Activated naive CD8-positive, alpha-beta T cell treated with anti-CD3 and anti-CD28 coated beads for 36 hours (primary cell): ENCODE measurements at regions not wholly inside any gene's neighbourhood (a gene's known extent, or its start where the extent isn't known, plus 50 kb on each side); places are given as distances from the start of the nearest gene placed in this dataset.

Experiments used
- DNase-seq: peaks from one replicate; pipeline ENCODE4 v3.0.0; 2021
- H3K27ac Mint-ChIP-seq: one replicate; pipeline ENCODE4 v1.8.0; 2022; ENCODE audit warnings: mild to moderate bottlenecking, moderate library complexity, mixed read lengths
- H3K27me3 Mint-ChIP-seq: one replicate; pipeline ENCODE4 v1.8.0; 2022; ENCODE audit warnings: mild to moderate bottlenecking, mixed read lengths
- H3K36me3 Mint-ChIP-seq: one replicate; pipeline ENCODE4 v1.8.0; 2021; ENCODE audit warnings: mild to moderate bottlenecking, mixed read lengths
- H3K4me1 Mint-ChIP-seq: one replicate; pipeline ENCODE4 v1.8.0; 2021; ENCODE audit warnings: mixed read lengths
- H3K4me3 Mint-ChIP-seq: one replicate; pipeline ENCODE4 v1.8.0; 2022; ENCODE audit warnings: mild to moderate bottlenecking, moderate library complexity, mixed read lengths
- H3K9me3 Mint-ChIP-seq: one replicate; pipeline ENCODE4 v1.8.0; 2022; ENCODE audit warnings: mixed read lengths

- H3K27me3 Mint-ChIP-seq: peaks cover 5% of the 10 kb centered on the region
- no peaks in the 10 kb centered on the region for H3K9me3 Mint-ChIP-seq
- H3K4me1 Mint-ChIP-seq: no peaks in the 10 kb centered on the region
- no peaks in the 10 kb centered on the region for H3K36me3 Mint-ChIP-seq
- no peak overlapping the region for H3K27ac Mint-ChIP-seq
- no peak overlapping the region for H3K4me3 Mint-ChIP-seq
- no peak for DNase-seq
Measured at GRCh38 chr11:119875841-119876600, 147.0 kb upstream of the NECTIN1 start.

GRCh38 chr11:119874660-119875238 lies 145.7 kb upstream of the NECTIN1 start:
- Mint-ChIP-seq H3K4me1 (no peaks in the 10 kb centered on the region), H3K36me3 (no peaks in the 10 kb centered on the region), H3K27me3 (peaks cover 5% of the 10 kb centered on the region), H3K4me3 (no peak overlapping the region), H3K27ac (no peak overlapping the region), H3K9me3 (no peaks in the 10 kb centered on the region)
- no peak for DNase-seq

- H3K27ac Mint-ChIP-seq: no peak overlapping the region
- no peak overlapping the region for H3K4me3 Mint-ChIP-seq
- H3K27me3 Mint-ChIP-seq: peaks cover 5% of the 10 kb centered on the region
- no peaks in the 10 kb centered on the region for H3K4me1 Mint-ChIP-seq
- no peaks in the 10 kb centered on the region for H3K9me3 Mint-ChIP-seq
- DNase-seq: no peak
- no peaks in the 10 kb centered on the region for H3K36me3 Mint-ChIP-seq
Measured at GRCh38 chr11:119873761-119874421, 144.9 kb upstream of the NECTIN1 start.

- Mint-ChIP-seq H3K9me3 (no peaks in the 10 kb centered on the region), H3K36me3 (no peaks in the 10 kb centered on the region), H3K27me3 (peaks cover 10% of the 10 kb centered on the region), H3K27ac (no peak overlapping the region), H3K4me3 (no peak overlapping the region), H3K4me1 (no peaks in the 10 kb centered on the region)
- DNase-seq: no peak
Measured at GRCh38 chr11:119872611-119873310, 143.8 kb upstream of the NECTIN1 start.

GRCh38 chr11:119865661-119866156 lies 136.7 kb upstream of the NECTIN1 start:
- no peaks in the 10 kb centered on the region for H3K36me3 Mint-ChIP-seq
- H3K4me1 Mint-ChIP-seq: no peaks in the 10 kb centered on the region
- no peaks in the 10 kb centered on the region for H3K9me3 Mint-ChIP-seq

GRCh38 chr11:119864836-119865235 lies 135.8 kb upstream of the NECTIN1 start:
- no peak for DNase-seq
- Mint-ChIP-seq H3K27ac (no peak overlapping the region), H3K36me3 (no peaks in the 10 kb centered on the region)

More at GRCh38 chr11:119865661-119866156, 136.7 kb upstream of the NECTIN1 start:
- Mint-ChIP-seq H3K4me3 (no peak overlapping the region), H3K27me3 (peaks cover 18% of the 10 kb centered on the region), H3K27ac (no peak overlapping the region)
- DNase-seq: no peak

GRCh38 chr11:119863851-119864601 lies 135.0 kb upstream of the NECTIN1 start:
- Mint-ChIP-seq H3K36me3 (no peaks in the 10 kb centered on the region), H3K27ac (no peak overlapping the region), H3K9me3 (no peaks in the 10 kb centered on the region), H3K27me3 (peaks cover 18% of the 10 kb centered on the region), H3K4me1 (no peaks in the 10 kb centered on the region), H3K4me3 (no peak overlapping the region)
- DNase-seq: no peak

More at GRCh38 chr11:119864836-119865235, 135.8 kb upstream of the NECTIN1 start:
- no peaks in the 10 kb centered on the region for H3K4me1 Mint-ChIP-seq
- peaks cover 18% of the 10 kb centered on the region for H3K27me3 Mint-ChIP-seq
- H3K4me3 Mint-ChIP-seq: no peak overlapping the region
- no peaks in the 10 kb centered on the region for H3K9me3 Mint-ChIP-seq

- H3K27ac Mint-ChIP-seq: no peak overlapping the region
- no peak for DNase-seq
- H3K36me3 Mint-ChIP-seq: no peaks in the 10 kb centered on the region
- H3K27me3 Mint-ChIP-seq: peaks cover 19% of the 10 kb centered on the region
- H3K4me1 Mint-ChIP-seq: no peaks in the 10 kb centered on the region
- H3K9me3 Mint-ChIP-seq: no peaks in the 10 kb centered on the region
- no peak overlapping the region for H3K4me3 Mint-ChIP-seq
Measured at GRCh38 chr11:119863236-119863635, 134.2 kb upstream of the NECTIN1 start.

GRCh38 chr11:119861160-119861559 lies 132.2 kb upstream of the NECTIN1 start:
- H3K4me3 Mint-ChIP-seq: no peak overlapping the region
- H3K27ac Mint-ChIP-seq: no peak overlapping the region
- no peak for DNase-seq
- H3K36me3 Mint-ChIP-seq: no peaks in the 10 kb centered on the region
- H3K9me3 Mint-ChIP-seq: no peaks in the 10 kb centered on the region
- peaks cover 26% of the 10 kb centered on the region for H3K27me3 Mint-ChIP-seq
- H3K4me1 Mint-ChIP-seq: no peaks in the 10 kb centered on the region

GRCh38 chr11:119860561-119861094 lies 131.6 kb upstream of the NECTIN1 start:
- Mint-ChIP-seq H3K4me3 (no peak overlapping the region), H3K27ac (no peak overlapping the region), H3K27me3 (peaks cover 23% of the 10 kb centered on the region), H3K4me1 (no peaks in the 10 kb centered on the region), H3K9me3 (no peaks in the 10 kb centered on the region), H3K36me3 (no peaks in the 10 kb centered on the region)
- DNase-seq: no peak

- no peaks in the 10 kb centered on the region for H3K36me3 Mint-ChIP-seq
- no peak overlapping the region for H3K27ac Mint-ChIP-seq
- H3K27me3 Mint-ChIP-seq: peaks cover 23% of the 10 kb centered on the region
- no peak for DNase-seq
- H3K9me3 Mint-ChIP-seq: no peaks in the 10 kb centered on the region
- H3K4me1 Mint-ChIP-seq: no peaks in the 10 kb centered on the region
- no peak overlapping the region for H3K4me3 Mint-ChIP-seq
Measured at GRCh38 chr11:119859684-119860083, 130.7 kb upstream of the NECTIN1 start.

GRCh38 chr11:119858288-119858687 lies 129.3 kb upstream of the NECTIN1 start:
- DNase-seq: no peak
- no peak overlapping the region for H3K27ac Mint-ChIP-seq
- no peaks in the 10 kb centered on the region for H3K4me1 Mint-ChIP-seq
- no peaks in the 10 kb centered on the region for H3K9me3 Mint-ChIP-seq
- H3K27me3 Mint-ChIP-seq: peaks cover 26% of the 10 kb centered on the region
- H3K4me3 Mint-ChIP-seq: no peak overlapping the region
- no peaks in the 10 kb centered on the region for H3K36me3 Mint-ChIP-seq

GRCh38 chr11:119856681-119857485 lies 127.9 kb upstream of the NECTIN1 start:
- no peak overlapping the region for H3K4me3 Mint-ChIP-seq
- H3K9me3 Mint-ChIP-seq: no peaks in the 10 kb centered on the region
- H3K27ac Mint-ChIP-seq: no peak overlapping the region
- H3K36me3 Mint-ChIP-seq: no peaks in the 10 kb centered on the region
- DNase-seq: no peak
- peaks cover 21% of the 10 kb centered on the region for H3K27me3 Mint-ChIP-seq
- no peaks in the 10 kb centered on the region for H3K4me1 Mint-ChIP-seq

GRCh38 chr11:119855066-119855465 lies 126.1 kb upstream of the NECTIN1 start:
- H3K27ac Mint-ChIP-seq: no peak overlapping the region
- no peak for DNase-seq
- peaks cover 2% of the 10 kb centered on the region for H3K36me3 Mint-ChIP-seq
- peaks cover 27% of the 10 kb centered on the region for H3K27me3 Mint-ChIP-seq
- H3K4me1 Mint-ChIP-seq: no peaks in the 10 kb centered on the region
- H3K4me3 Mint-ChIP-seq: no peak overlapping the region
- no peaks in the 10 kb centered on the region for H3K9me3 Mint-ChIP-seq
